HG03432 (cell line): ENCODE measurements at regions not wholly inside any gene's neighbourhood (a gene's known extent, or its start where the extent isn't known, plus 50 kb on each side); places are given as distances from the start of the nearest gene placed in this dataset.
A peak's percentile ranks its signal among the peaks of the same experiment; 100 is the strongest.

Source experiments
- ATAC-seq: cut with Tn5 transposase; IDR thresholded peaks from one replicate; pipeline ENCODE4 v1.9.1; 2021; ENCODE audit warnings: mild to moderate bottlenecking, moderate library complexity; ENCODE audit not compliant: unreplicated experiment

DNA sequence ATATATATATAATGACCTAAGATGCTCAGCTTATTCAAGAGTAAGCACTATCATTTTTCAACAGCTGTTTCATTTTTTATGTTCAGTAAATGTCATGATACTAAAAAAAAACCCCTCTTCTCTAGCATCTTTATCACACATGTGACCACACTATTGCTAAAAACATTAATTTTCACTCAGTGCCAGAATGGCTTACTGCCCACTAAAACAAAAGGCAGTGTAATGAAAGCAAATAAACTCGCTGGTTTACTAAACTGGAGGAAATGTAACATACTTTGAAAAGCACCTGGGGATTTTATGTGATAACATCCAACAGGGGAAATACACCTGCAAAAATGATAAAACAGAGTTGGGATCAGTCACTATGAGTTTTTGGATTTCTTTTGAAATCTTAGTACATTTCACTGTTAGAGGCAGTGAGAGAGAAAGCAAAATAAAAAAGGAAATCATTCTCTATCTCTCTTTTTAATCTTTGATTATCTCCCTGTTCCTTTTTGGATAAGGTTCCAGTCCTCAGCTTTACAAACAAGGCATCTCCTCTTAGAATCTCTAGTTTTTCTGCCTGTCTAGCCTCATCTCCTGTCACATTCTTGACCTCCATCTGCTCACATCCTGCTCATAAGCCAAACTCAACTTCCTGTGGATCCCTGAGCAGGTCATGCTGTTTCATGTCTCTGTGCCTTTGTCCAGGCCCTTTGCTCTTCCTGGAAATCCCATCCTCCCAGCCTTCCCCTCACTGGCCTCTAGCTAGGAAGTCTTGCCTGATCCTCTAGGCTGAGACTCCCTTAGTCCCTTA, 338.0 kb downstream of the MAN2A1 start:
- peak; percentile 53 for ATAC-seq

DNA sequence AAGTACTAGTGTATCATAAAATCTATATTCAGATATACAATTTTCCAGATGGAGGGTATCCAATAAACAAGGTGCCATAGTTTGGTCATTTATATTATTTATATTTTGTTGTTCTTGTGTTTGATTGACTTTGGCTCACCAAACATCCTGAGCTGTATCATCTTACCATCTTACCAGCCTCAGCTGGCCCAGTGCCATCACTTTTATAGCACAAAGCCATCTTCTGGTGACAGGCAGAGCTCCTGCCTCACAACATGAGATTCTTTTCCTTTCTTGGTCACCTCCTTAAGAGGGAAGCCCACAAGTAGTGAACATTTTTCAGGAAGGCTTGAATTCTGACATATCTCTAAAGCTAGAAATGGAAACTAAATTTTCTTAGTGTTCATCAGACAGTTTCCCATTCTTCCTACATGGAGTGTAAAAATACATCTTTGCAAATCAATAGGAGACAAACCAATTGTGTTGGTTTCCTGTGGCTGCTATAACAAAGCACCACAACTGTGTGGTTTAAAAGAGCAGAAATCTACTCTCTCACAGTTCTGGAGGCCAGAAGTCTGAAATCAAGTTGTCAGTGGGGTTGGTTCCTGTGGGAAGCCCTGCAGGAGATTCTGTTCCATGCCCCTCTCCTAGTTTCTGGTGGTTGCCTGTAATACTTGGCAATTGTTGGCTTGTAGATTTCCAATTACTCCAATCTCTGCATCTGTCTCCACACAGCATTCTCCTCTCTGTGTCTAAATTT, 341.8 kb downstream of the MAN2A1 start:
- ATAC-seq = no peak

DNA sequence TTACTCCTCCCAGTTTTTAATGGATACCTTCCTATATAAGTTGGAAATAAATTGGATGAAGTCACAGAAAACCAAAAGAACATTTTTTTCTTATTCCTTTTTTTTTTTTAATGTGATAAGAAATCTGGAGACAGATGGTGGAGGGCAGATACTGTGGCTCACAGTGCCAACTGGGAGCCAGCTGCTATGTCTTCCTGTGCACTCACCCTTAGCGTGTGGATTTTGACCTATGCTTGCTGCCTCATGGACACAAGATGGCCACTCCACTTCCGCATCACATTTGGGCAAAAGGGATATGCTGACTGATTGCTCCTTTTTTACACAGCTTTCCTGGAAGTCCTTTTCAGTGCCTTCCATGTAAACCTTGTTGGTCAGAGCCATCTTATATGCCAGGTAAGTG, 342.6 kb downstream of the MAN2A1 start:
- no peak for ATAC-seq

DNA sequence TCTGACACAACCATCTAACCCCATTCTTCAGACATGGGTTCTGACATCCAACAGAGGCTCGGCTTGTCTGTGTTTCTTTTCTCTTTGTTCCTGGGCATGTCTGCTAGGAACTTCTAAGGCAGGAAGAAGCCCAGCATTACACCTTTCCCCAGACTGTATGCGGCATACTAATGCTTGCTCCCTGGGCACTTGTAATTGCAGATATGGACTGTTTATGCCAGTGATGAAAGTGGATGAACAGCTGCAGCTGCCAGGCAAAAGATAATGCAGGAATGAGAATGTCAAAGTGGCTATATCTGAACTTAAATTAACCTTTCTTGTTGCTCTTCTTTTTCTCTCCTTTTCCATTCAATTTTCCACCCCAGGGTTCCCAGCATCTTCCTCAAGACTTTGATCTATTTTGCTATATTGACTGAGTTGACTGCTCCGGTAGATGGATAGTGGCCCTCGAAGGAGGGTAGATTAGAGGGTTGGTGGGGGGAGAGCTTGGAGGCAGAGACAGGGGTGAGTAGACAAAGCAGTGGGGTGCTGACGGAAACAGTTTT, 344.4 kb downstream of the MAN2A1 start:
- ATAC-seq = no peak

DNA sequence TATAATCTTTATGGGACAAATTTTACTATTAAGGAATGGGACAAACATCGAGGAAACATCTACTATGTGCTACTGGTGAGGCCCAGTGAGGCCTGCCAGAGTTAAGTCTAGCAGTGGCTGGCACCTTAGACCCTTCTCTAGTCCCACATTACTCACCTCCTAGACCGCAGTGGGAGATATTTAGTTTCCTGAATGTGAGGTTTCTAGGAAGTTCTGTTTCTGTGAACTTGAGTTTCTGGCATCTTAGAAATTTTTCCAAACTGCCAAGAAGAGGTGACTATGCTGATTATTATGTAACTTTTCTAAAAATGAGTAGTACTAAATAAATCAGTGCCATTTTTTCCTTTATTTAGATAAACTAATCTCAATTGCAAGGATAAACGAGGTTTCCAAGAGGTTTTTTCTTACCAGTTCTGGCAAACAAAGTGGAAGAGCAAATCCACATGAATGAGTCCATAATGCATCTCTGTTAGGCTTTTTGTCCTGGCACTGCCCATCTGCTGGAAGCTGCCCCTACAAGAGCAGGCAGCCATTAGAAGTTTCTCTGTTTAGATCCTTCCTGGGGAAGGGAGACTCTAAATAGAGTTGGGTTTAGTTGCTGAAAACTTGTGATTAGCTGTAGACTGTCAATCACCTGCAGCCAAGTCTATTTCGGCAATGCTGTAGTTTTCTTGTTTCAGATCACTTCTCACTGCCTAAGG, 348.7 kb downstream of the MAN2A1 start:
- ATAC-seq = no peak

DNA sequence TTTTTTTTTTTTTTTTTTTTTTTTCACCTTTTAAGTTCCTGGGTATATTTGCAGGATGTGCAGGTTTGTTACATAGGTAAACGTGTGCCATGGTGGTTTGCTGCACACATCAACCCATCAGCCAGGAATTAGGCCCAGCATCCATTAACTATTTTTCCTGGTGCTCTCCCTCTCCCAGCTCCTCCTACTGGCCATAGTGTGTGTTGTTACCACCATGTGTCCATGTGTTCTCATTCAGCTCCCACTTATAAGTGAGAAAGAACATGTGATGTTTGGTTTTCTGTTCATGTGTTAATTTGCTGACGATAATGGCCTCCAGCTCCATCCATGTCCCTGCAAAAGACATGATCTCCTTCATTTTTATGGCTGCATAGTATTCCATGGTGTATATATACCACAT, 350.5 kb downstream of the MAN2A1 start:
- no peak for ATAC-seq

DNA sequence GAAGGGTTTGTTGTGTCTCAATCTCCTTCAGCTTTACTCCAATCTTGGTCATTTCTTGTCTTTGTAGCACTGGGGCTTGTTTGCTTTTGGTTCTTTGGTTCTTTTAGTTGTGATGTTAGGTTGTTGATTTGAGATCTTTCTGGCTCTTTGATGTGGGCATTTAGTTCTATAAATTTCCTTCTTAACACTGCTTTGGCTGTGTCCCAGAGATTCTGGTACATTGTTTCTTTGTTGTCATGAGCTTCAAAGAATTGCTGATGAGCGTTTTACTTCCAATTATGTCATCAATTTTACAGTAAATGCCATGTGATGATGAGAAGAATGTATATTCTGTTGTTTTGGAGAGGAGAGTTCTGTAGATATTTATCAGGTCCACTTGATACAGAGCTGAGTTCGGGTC, 353.3 kb downstream of the MAN2A1 start:
- ATAC-seq = no peak

DNA sequence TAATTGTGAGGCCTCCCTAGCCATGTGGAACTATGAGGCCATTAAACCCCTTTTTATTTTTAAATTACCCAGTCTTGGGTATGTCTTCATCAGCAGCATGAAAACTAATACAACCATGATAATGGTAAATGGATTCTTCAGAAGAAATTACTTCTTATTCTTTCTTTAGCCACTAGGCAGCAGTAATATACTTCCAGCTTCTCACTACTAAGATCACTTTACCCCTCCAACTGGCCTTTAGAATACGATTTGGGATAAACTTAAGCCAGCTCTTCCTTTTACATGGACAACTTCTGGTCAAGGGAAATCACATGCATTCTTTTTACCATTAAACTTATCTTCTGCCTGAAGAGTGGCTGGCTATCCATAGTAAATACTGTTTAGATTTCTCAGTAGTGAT, 355.4 kb downstream of the MAN2A1 start:
- no peak for ATAC-seq

DNA sequence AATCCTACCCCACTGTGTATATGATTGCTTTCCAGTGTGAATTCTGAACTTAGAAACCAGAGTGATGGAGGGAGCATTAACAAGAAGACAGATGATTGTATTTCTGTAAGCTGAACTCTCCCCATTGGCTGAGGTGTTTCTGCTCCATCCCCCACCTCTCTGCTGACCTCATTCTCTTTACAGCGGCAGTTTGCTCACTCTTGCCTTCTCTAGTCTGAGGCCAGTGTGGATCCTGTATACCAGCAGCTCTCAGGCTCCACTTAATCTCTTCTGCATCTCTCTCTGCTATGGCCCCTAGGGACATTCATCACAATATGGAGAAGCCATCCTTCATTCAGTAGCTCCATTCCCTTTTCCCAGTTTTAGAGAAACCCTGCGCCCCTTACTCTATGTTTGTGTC, 358.8 kb downstream of the MAN2A1 start:
- no peak for ATAC-seq

DNA sequence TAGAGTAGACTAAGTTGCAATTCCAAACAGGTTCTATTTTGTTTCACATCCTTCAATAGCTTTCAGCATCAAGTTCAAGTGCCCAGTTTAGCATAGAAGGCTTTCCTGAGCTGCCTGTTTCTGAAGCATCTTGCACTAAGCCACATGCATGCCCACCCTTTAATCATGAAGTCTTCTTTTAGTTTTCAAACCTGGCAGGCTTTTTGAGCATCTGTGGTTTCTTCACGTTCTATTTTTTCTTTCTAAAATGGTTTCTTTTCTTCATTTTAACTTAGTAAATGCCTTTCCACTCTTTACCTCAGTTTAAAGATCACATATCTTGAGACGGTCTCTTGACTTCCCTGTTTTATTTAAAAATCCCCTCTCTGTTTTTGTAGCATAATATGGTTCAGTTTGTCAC, 360.1 kb downstream of the MAN2A1 start:
- ATAC-seq = no peak

DNA sequence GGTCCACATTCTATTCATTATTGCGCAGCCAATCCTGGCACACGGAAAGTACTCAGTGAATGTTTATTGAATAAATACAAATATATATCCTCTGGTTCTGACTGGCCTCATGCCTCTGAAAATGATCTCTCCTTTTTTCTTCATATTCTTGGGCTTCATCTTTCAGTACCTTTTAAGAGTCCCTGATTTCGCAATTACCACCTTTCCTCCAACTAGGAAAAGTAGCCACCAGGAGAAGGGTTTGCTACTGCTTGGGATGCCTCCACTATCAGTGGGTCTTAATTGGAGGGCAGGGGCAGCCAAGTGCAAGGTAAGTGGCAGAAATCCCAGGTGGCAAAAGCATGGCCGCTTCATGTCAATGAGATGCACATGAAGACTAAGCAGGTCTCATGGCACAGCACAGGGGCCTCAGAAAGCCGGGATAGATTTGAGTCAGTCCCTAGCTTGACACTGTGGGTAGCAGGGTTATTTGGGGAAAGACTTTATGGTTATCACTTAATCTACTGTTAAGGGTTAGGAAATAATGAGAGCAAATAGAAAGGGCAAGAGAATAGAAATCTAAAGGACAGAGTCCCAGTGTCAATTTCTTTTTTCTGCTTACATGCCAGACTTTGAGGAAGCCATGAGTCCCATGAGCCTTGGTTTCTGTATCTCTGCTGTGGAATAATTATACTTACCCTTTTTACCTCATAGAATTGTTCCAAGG, 361.1 kb downstream of the MAN2A1 start:
- ATAC-seq = no peak

DNA sequence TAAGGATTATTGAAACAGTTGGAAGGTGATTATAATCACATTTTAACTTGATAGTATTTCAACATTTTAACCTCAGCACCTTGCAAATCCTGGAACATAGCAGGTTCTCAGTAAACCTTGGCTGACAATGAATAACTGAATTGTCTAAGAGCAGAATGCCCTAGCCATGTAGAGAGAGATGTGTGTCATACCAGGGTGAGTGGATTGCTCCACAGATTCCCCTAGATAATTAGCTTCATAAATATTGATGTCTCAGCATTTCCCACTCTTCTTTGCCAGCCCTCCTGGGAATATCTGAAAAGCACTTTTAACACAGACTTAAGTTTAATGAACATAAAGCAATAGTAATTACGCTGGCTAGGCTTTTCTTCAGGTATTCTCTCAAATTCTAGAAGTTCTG, 363.5 kb downstream of the MAN2A1 start:
- no peak for ATAC-seq

DNA sequence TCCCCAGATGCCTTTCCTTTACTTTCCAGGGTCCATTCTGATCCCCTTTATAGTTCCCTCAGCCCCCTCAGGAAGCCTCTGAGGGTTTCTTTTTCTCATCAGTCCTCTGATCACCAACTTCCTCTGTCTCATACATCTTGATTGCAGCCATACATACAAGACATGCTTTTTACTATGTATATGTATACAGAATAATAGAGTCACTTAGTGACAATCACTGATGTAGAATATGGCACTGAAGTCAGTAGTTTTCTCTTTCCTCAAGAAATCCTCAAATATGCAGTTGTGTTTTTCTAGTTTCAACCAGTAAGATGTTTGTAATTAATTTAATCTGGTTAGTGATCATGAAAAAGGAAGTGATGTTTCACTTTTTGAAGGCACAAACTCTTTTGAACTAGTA, 364.1 kb downstream of the MAN2A1 start:
- peak; percentile 31 for ATAC-seq

DNA sequence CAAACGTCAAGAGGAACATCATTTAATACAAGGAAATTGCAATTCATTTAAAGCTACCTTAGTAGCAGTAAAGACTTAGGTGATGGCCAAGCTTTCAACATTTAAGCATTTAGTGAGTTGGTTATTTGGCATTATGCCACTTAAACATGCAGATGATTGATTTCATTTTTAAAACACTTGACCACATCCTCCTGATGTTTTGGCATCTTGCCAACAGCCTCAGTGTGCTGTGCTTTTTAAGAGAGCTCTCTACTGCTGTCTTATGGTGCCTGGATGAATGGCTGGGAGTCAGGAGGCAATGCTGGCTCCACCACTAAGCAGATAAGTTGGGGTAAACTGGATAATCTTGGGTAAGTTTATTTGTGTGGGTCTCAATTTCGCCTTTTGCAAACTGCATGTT, 364.5 kb downstream of the MAN2A1 start:
- peak; percentile 89 for ATAC-seq

DNA sequence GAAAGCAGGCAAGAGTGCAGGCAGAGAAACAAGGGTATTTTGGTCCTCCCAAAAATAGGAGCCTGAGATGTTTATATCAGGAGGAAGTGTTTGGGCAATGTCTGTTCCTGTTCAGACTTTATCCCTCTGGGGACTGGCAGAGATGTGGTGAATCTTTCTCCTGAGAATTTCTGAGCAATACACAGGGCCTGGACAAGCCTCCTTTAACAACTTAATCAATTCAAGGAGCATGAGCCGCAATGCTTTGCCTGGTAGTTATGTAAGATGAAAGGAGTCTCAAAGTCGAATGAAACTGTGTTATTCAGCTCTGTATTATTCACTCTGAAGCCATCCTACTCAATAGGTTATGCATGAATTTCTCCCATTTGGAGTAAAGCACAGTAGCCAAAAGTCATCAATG, 365.6 kb downstream of the MAN2A1 start:
- no peak for ATAC-seq

DNA sequence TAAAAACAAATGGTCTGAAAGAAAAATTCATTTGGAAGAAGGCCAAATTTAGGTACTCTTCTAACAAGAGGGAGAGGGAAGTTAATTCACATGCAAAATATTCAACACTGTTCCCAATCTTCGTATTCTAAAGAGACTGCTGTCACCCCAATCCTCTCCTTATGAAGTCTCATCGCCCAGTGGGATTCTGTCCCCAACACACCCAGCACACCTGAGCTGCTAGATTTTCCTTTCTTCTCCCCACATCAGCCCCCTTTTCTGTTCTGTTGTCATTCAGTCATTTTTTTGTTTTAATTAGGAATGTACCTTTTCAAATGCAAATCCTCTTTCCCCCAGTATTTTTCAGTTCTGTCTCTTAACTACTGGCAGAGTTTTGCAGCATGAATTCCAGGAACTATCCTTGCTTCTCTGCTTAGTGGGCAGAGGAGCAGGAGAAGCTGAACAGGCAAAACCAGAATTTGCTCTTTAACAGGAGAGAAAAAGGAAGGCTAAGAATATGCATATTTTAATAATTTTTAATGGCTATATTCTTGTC, 366.9 kb downstream of the MAN2A1 start:
- no peak for ATAC-seq

DNA sequence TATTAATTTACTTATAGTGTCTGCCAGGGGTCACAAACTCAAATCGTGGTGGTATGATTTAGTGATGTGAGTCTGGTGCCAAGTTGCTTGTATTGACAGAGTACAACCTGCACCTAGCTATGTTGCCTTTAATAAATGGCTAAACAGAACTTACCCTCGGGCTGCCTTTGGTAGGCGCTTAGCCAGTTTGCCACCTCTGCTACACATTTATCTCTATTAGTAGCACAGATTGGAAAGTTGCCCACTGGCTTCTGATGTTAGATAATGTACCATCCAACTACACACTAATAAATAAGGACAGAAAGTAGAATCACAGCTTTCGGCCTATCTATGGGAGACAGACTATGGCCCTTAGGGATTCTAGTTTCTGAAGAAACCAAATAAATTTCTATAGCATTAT, 368.4 kb downstream of the MAN2A1 start:
- ATAC-seq = no peak

DNA sequence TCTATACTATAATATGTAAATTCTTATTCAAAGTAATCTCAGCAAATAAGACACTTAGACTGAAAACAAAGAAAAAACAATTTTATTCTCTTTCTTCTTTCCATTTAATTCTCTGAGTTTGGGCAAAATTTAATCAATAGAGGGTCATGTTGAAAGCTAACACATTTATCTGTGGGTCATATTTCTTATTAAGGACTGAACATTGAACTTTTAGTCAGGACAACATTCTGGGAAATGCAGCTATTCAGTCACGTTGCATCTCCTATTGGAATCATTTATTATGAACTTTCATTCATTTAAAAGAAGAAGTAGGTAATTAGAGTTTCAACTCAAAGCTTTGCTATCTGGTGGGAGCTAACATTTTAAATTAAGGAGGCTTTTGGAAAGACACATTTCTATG, 372.5 kb downstream of the MAN2A1 start:
- ATAC-seq = no peak

DNA sequence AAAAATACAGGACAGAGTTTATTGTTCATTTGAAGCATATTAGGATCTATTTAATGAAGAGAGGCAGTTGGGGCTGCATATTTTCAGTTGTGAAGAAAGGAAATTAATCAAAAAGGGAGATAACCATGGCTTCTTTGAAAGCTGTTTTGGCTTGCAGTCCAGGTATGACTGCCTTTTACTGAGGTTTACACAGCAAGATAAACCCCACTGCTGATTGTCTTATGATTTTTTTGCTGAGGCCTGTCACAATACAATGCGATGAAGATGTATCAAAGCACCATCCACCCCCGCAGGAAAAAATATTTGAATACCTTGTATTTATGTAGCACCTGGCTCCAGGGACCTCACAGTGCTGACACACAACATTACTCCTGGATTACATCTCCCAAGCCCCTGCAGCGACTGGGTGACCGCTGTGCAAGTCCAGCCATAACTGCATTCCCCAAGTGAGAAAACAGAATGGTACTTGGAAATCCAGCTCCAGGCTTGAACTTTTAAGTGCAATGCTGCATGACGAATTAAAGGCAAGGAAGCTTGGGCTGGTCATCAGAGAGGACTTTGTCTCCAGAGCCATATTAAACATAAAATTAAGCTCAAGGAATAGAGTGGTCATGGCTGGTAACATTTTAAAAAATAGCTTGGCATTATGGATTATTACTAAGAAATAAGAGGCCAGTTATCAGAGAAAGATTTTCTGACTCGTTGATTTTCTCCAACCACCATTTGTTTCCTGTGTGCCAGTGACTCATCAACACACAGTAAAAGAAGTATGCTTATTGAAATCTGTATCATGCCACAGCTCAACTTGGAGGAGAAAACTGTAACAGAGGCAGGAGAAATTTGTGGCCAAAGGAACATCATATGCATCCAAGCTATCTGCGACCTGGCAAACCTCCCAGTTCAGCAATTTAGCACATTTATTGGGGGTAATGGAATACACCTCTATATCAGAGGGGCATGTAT, 374.2 kb downstream of the MAN2A1 start:
- ATAC-seq = no peak
